ENCODE measurements at regions not wholly inside any gene's neighbourhood (a gene's known extent, or its start where the extent isn't known, plus 50 kb on each side); places are given as distances from the start of the nearest gene placed in this dataset.

GRCh38 chr17:70924776-70925175, 755.4 kb downstream of the KCNJ2 start:
- POLR2A ChIA-PET (ENCODE audit: unreplicated experiment), result no interaction called here

GRCh38 chr17:70929226-70929625, 759.9 kb downstream of the KCNJ2 start:
- POLR2A ChIA-PET (ENCODE audit: unreplicated experiment), result no interaction called here
- no TSS peak for BruUV-seq (replicated peaks)
- no peak for TF ChIP-seq CTCF (conservative IDR thresholded peaks at IDR 0.05)
- no peak for TF ChIP-seq EZH2 (IDR thresholded peaks at IDR 0.05; ENCODE audit: low read depth)
- H3K9me2 ChIP-seq (ENCODE audit: insufficient read depth), result no peaks in the 10 kb centered on the region
- H4K20me1 ChIP-seq (ENCODE audit: insufficient read depth), result no peaks in the 10 kb centered on the region
- H3K27ac ChIP-seq, result no peak overlapping the region
- no peaks in the 10 kb centered on the region for H3K27me3 ChIP-seq (ENCODE audit: insufficient read depth, low read depth)
- H3K4me1 ChIP-seq (replicated peaks; ENCODE audit: insufficient read depth), result no peaks in the 10 kb centered on the region
- H3K79me2 ChIP-seq (ENCODE audit: low read depth), result no peaks in the 10 kb centered on the region
- intact Hi-C loops (cut with micrococcal nuclease; ENCODE audit: unreplicated experiment), result no loop called here
- no peaks in the 10 kb centered on the region for H3F3A ChIP-seq (ENCODE audit: insufficient read depth, low read depth)
- H2AFZ ChIP-seq, result no peak overlapping the region
- CTCF ChIA-PET, result no interaction called here
- H3K4me3 ChIP-seq, result no peak overlapping the region
- H3K4me2 ChIP-seq, result no peak overlapping the region
- no peak for DNase-seq
- no peaks in the 10 kb centered on the region for H3K9me3 ChIP-seq (ENCODE audit: insufficient read depth, low read depth)
- no peaks in the 10 kb centered on the region for H3K36me3 ChIP-seq (ENCODE audit: low read depth)

More at GRCh38 chr17:70924776-70925175, 755.4 kb downstream of the KCNJ2 start:
- no peaks in the 10 kb centered on the region for H3K9me2 ChIP-seq (ENCODE audit: insufficient read depth)
- H3K4me3 ChIP-seq, result no peak overlapping the region
- H3F3A ChIP-seq (ENCODE audit: insufficient read depth, low read depth), result no peaks in the 10 kb centered on the region
- H4K20me1 ChIP-seq (ENCODE audit: insufficient read depth), result no peaks in the 10 kb centered on the region
- no peaks in the 10 kb centered on the region for H3K4me1 ChIP-seq (replicated peaks; ENCODE audit: insufficient read depth)
- H3K79me2 ChIP-seq (ENCODE audit: low read depth), result no peaks in the 10 kb centered on the region
- DNase-seq, result no peak
- H3K9me3 ChIP-seq (ENCODE audit: insufficient read depth, low read depth), result no peaks in the 10 kb centered on the region
- intact Hi-C loops (cut with micrococcal nuclease; ENCODE audit: unreplicated experiment), result no loop called here
- H3K27ac ChIP-seq, result no peak overlapping the region
- H3K36me3 ChIP-seq (ENCODE audit: low read depth), result no peaks in the 10 kb centered on the region
- H3K4me2 ChIP-seq, result no peak overlapping the region
- H3K27me3 ChIP-seq (ENCODE audit: insufficient read depth, low read depth), result no peaks in the 10 kb centered on the region
- TF ChIP-seq EZH2 (IDR thresholded peaks at IDR 0.05; ENCODE audit: low read depth) (no peak), CTCF (conservative IDR thresholded peaks at IDR 0.05) (no peak)
- no TSS peak for BruUV-seq (replicated peaks)
- CTCF ChIA-PET, result no interaction called here
- no peak overlapping the region; the same call in 1 of the 2 replicates for H2AFZ ChIP-seq

GRCh38 chr17:70934231-70934630, 764.9 kb downstream of the KCNJ2 start:
- Histone ChIP-seq H3K4me3 (no peak overlapping the region), H3K27ac (no peak overlapping the region), H3K27me3 (ENCODE audit: insufficient read depth, low read depth) (no peaks in the 10 kb centered on the region), H3K4me2 (no peak overlapping the region), H3K9me2 (ENCODE audit: insufficient read depth) (no peaks in the 10 kb centered on the region), H2AFZ (no peak overlapping the region), H3K4me1 (replicated peaks; ENCODE audit: insufficient read depth) (no peaks in the 10 kb centered on the region), H3K9me3 (ENCODE audit: insufficient read depth, low read depth) (no peaks in the 10 kb centered on the region), H3K79me2 (ENCODE audit: low read depth) (no peaks in the 10 kb centered on the region), H3K36me3 (ENCODE audit: low read depth) (no peaks in the 10 kb centered on the region), H4K20me1 (ENCODE audit: insufficient read depth) (no peaks in the 10 kb centered on the region), H3F3A (ENCODE audit: insufficient read depth, low read depth) (no peaks in the 10 kb centered on the region)
- ChIA-PET CTCF (no interaction called here), POLR2A (ENCODE audit: unreplicated experiment) (no interaction called here)
- DNase-seq, result no peak
- TF ChIP-seq EZH2 (IDR thresholded peaks at IDR 0.05; ENCODE audit: low read depth) (no peak), CTCF (conservative IDR thresholded peaks at IDR 0.05) (no peak)
- BruUV-seq (replicated peaks), result no TSS peak
- intact Hi-C loops (cut with micrococcal nuclease; ENCODE audit: unreplicated experiment), result no loop called here

All from PC-9 (cell line).